Adrenal gland (tissue), 9 donors: ENCODE measurements at regions not wholly inside any gene's neighbourhood (a gene's known extent, or its start where the extent isn't known, plus 50 kb on each side); places are given as distances from the start of the nearest gene placed in this dataset.

Experiments used
- DNase-seq, 7 donors: peaks; one replicate each; pipeline ENCODE4 v3.0.0-alpha.2; 2019 to 2020
- H3K27ac ChIP-seq, 5 donors: fragments of 200-600 bp; sonication (generic) in 4 of 5; 1 replicate in 3 of 5; 2 replicates in 2 of 5; pipeline versions ENCODE4 v1.5.1 to v1.8.0; 2016 to 2020; ENCODE audit warnings: mild to moderate bottlenecking in 1 of 5
- H3K27me3 ChIP-seq: fragments of 200-600 bp; 2 replicates; pipeline ENCODE4 v1.8.0; 2021
- H3K36me3 ChIP-seq, 2 donors: fragments of 200-600 bp; replicated peaks in 1 of 2; 1 replicate in 1 of 2; 2 replicates in 1 of 2; pipeline versions ENCODE4 v1.5.1 to v1.8.0; 2018 to 2022
- H3K4me1 ChIP-seq, 2 donors: fragments of 200-600 bp; replicated peaks in 1 of 2; 1 replicate in 1 of 2; 2 replicates in 1 of 2; pipeline versions ENCODE4 v1.5.1 to v1.8.0; 2018 to 2021
- H3K4me3 ChIP-seq, 4 donors: fragments of 200-600 bp; sonication (generic) in 3 of 4; one replicate each; pipeline ENCODE4 v1.5.1; 2016 to 2018
- H3K9me3 ChIP-seq, 3 donors: fragments of 200-600 bp; sonication (generic) in 1 of 3; replicated peaks in 1 of 3; 1 replicate in 2 of 3; 2 replicates in 1 of 3; pipeline versions ENCODE4 v1.5.1 to v1.8.0; 2016 to 2021
- POLR2A ChIP-seq, 2 donors: fragments of 450-650 bp; IDR thresholded peaks; one replicate each; pipeline ENCODE4 v1.6.1; 2017; ENCODE audit warnings: antibody characterized with exemption in 2 of 2, mild to moderate bottlenecking in 2 of 2, moderate library complexity in 1 of 2
- WGBS, 4 donors: extraction: QIAGEN DNeasy Blood & Tissue Kit in 2 of 4; methylation state at CpG; one replicate each; pipeline versions ENCODE4 v1.1.5 to v1.1.7; 2013 to 2017; 5-methylcytosine and 5-hydroxymethylcytosine counted together
- intact Hi-C, 2 donors: fragments of 100-400 bp; cut with DNase I; formaldehyde crosslinking; loops; one replicate each; pipeline versions ENCODE4 v1.14.1 to v1.15.0; 2022 to 2023
- TF ChIP-seq, protein P1 (sequence below), 6 experiments: fragments of 450-650 bp in 4 of 6; fragments of 200-600 bp in 2 of 6; sonication (generic) in 1 of 6; IDR thresholded peaks; 1 replicate in 5 of 6; 2 replicates in 1 of 6; pipeline versions ENCODE4 v1.5.1 to v1.8.0; 2016 to 2021; ENCODE audit warnings: antibody characterized with exemption in 6 of 6, mild to moderate bottlenecking in 2 of 6, moderate library complexity in 1 of 6
- donor health status: healthy with polysubstance abuse.
- donor health status: Bipolar disorder and iron deficiency.
- donor health status: DM: yes; HTN: yes; CAD: no.
- donor health status: DM: no; HTN: no; CAD: no.
- donor health status: DM: no; HTN: no; CAD: no.

DNA sequence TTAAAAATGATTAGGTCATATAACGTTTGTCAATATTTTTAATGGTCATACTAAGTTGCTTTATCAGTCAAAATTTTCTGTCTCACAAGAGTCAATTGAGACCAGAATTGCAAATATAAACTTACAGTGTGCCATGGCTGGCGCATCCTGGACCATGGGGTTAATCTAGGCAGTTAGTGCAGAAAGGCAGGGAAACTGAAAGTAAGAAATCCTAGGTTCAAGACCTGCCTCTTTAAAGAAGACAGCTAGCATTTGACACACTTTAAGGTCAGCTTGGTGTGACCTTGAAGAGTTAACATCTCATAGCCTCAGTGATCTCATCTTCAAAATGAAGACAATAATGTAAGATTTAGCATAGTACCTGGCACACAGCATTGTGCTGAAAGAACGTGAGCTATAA lies 210.0 kb upstream of the DAB1 start:
- Histone ChIP-seq H3K27me3 (no peaks in the 10 kb centered on the region), H3K4me1 (no peaks in the 10 kb centered on the region), H3K9me3 (no peaks in the 10 kb centered on the region), H3K27ac (no peak overlapping the region), H3K4me3 (no peak overlapping the region), H3K36me3 (no peaks in the 10 kb centered on the region)
- WGBS, 4 donors: 67 to 73% (median 70%) methylated on average over 3 of the region's 3 CpGs
- intact Hi-C loops: no loop called here
- no peak for TF ChIP-seq POLR2A (IDR thresholded peaks at IDR 0.05)
- TF ChIP-seq, protein P1, sequence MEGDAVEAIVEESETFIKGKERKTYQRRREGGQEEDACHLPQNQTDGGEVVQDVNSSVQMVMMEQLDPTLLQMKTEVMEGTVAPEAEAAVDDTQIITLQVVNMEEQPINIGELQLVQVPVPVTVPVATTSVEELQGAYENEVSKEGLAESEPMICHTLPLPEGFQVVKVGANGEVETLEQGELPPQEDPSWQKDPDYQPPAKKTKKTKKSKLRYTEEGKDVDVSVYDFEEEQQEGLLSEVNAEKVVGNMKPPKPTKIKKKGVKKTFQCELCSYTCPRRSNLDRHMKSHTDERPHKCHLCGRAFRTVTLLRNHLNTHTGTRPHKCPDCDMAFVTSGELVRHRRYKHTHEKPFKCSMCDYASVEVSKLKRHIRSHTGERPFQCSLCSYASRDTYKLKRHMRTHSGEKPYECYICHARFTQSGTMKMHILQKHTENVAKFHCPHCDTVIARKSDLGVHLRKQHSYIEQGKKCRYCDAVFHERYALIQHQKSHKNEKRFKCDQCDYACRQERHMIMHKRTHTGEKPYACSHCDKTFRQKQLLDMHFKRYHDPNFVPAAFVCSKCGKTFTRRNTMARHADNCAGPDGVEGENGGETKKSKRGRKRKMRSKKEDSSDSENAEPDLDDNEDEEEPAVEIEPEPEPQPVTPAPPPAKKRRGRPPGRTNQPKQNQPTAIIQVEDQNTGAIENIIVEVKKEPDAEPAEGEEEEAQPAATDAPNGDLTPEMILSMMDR (IDR thresholded peaks at IDR 0.05): no peak
- no peak for DNase-seq

DNA sequence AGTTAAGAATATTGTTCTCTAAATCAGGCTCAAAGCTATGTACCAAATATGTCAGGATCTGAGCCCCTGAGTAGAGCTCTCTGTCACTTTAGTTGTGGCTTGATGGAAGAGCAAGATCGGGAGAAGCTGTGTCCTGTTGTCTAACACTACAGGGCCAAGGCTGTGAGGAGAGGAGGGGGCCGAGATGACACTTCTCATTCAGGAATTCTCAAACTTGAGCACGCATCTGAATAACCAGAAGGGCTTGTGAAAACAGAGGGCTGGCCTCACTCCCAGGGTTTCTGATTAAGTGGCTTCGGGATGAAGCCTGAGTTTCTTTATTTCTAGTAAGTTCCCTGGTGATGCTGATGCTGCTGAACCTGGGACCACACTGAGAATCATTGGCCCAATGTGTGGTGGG lies 209.2 kb upstream of the DAB1 start:
- no peaks in the 10 kb centered on the region for H3K36me3 ChIP-seq
- TF ChIP-seq POLR2A (IDR thresholded peaks at IDR 0.05): no peak
- TF ChIP-seq, protein P1 (IDR thresholded peaks at IDR 0.05): no peak
- H3K9me3 ChIP-seq: no peaks in the 10 kb centered on the region
- H3K27me3 ChIP-seq: no peaks in the 10 kb centered on the region
- intact Hi-C loops: no loop called here
- H3K27ac ChIP-seq: no peak overlapping the region
- no peaks in the 10 kb centered on the region for H3K4me1 ChIP-seq
- DNase-seq: no peak
- WGBS, 4 donors: 12 to 73% (median 46%) methylated on average over 2 to 4 of the region's 4 CpGs
- no peak overlapping the region for H3K4me3 ChIP-seq

DNA sequence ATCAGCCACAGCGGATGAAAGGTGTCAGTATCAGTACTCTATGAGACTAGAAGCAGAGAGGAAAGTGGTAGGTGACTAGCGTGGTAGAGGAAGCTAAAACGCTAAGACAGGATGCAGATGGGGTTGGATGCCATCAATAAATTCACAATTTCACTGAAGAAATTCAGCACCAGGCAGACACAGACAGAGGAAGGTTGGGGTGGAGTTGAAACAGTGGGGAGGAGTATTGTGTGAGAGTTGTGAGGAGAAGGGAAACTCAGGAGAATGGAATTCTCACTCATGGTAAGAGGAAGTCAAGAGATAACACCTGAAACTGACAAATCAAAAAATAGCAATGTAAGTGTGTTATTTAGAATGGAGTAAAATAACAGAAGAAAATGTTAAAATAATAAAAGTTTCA lies 208.5 kb upstream of the DAB1 start:
- intact Hi-C loops: no loop called here
- no peaks in the 10 kb centered on the region for H3K27me3 ChIP-seq
- no peaks in the 10 kb centered on the region for H3K36me3 ChIP-seq
- DNase-seq: no peak
- no peak overlapping the region for H3K4me3 ChIP-seq
- WGBS, 4 donors: 41 to 64% (median 60%) methylated on average over 3 of the region's 3 CpGs
- no peaks in the 10 kb centered on the region for H3K4me1 ChIP-seq
- no peak for TF ChIP-seq POLR2A (IDR thresholded peaks at IDR 0.05)
- TF ChIP-seq, protein P1 (IDR thresholded peaks at IDR 0.05): no peak
- no peak overlapping the region for H3K27ac ChIP-seq
- H3K9me3 ChIP-seq: no peaks in the 10 kb centered on the region

DNA sequence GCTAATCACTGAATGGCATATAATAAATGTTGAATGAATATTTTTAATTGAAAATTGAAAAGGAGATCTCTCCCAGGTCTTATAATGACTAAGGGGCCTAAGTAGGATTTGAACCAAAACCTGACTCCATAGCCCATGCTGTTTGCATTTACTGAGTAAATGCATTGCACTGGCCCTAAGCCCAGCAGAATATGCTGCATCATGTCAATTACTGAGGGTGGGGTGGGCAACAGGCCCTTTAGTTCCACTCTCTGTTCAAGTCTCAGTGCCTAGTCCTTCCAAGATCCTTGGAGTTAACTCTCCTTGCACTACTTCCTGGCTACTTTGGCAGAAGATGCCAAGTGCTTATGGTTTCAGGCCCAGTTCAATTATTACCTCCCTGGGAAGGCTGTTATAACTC lies 203.8 kb upstream of the DAB1 start:
- intact Hi-C loops: no loop called here
- Histone ChIP-seq H3K4me1 (no peaks in the 10 kb centered on the region), H3K36me3 (no peaks in the 10 kb centered on the region), H3K27ac (no peak overlapping the region), H3K4me3 (no peak overlapping the region), H3K27me3 (no peaks in the 10 kb centered on the region), H3K9me3 (no peaks in the 10 kb centered on the region)
- DNase-seq: no peak
- TF ChIP-seq, protein P1 (IDR thresholded peaks at IDR 0.05): no peak
- no peak for TF ChIP-seq POLR2A (IDR thresholded peaks at IDR 0.05)
